NCI-H1694 treated with DMSO at 0.1 percent for 48 hours (cell line): ENCODE measurements at regions not wholly inside any gene's neighbourhood (a gene's known extent, or its start where the extent isn't known, plus 50 kb on each side); places are given as distances from the start of the nearest gene placed in this dataset.

Experiments
- DNase-seq: peaks from one replicate; lab custom pipeline; 2025; lab: John Stamatoyannopoulos, UW

DNA sequence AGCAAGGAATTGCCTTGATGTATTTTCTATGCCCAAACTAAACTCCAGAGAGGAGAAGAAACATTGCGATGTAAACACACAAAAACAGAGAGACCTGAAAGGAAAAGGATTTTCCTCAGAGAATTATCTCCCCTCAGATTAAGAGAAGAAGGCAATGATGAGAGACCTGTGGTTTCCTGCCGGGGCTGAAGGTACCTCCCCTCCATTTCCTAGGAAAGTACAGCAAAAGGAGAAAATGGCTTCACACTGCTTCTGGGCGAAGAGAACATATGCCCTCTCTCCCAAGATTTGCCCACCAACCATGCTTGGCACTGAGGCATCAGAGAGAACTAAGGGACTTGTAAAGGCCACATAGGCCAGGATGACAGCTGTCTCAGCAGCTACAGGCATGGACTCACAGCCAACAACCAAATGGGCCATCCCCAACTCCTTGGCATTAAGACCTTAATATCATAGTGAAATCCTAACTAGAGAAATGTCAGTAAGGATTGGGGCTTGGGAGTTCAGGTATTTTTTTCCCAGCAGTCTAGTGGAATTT, 523.0 kb downstream of the PTPRC start:
- no peak for DNase-seq

DNA sequence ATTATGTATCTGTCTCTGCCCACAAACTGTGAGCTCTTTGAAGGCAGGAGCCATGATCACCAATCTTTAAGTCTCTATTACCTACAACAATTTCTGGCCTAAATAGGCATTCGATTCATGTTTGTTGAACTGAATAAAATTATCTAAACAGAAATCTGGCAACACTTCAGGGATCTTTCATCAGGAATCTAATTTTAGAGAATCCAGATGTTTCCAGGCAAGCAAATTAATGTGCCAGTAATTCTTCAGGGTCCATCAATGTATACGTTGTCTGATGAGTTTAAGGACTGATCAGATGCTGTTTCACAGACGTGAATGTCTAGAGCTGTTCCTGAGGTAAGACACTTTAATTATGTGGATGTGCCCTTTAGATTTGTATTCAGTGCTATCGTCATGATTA, 524.4 kb downstream of the PTPRC start:
- no peak for DNase-seq

DNA sequence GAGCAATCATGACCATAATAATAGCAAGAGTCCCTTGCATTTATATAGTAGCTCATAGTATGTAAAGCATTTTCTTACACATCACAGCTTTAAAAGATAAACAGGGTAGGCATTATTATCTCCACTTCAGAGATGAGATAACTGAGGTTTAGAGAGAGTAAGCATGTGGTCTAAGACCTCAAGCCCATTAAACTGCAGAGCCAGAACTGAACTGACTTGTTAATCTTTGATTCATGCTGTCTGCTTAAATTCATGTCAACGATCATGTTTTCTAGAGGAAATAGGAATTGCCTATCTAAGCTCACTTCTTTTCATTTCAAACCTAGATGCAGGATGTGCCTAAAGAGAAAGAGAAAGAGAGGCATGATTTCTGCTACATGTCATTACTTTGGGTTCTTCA, 524.8 kb downstream of the PTPRC start:
- no peak for DNase-seq

DNA sequence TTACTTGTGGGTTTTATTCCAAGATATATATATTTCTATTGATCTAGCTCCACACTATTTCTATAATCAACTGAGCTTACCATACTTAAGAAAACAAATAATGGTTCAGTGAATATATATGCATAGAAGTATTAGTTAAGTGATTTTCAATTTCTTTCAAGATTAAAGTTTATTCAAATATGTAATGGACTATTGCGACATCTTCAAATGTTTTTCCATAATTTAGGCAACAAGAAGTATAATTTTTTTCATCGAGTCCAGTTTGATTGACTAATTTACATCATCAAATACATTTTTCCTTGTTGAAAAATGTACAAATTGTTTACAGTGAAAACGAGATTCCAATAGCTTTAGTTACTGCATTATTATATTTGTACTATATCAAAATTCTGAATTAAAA, 528.6 kb downstream of the PTPRC start:
- DNase-seq, result no peak

DNA sequence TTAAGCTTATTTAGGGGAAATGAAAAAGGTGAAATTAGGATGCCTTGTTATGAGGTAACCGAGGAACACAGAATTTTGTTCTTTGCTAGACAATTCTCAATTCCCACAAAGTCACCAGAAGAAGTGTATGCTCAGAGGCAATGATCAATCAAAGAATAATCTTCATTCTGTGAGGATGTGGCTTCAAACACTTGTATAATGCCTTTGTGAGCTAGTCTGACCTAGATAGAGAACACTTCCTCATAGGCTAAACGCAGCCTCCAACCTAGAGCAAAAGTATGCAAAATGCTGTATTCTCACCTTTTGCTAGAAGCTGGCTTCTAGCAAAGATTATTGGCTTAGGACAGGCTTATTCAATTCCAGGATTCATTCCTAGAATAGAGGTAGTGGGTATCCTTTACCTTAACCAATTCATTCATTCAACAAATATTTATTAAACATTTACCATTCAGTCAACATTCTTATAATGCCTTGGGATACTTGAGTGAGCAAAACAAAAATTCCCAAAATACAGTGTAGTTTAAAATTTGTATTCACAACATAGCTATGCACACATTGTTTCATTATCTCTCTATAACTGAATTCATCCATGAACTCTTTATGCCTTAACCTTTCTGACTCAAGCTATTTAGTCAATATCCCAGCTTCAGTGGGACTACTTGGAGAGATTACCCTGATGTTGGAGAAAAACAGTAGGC, 530.2 kb downstream of the PTPRC start:
- no peak for DNase-seq

DNA sequence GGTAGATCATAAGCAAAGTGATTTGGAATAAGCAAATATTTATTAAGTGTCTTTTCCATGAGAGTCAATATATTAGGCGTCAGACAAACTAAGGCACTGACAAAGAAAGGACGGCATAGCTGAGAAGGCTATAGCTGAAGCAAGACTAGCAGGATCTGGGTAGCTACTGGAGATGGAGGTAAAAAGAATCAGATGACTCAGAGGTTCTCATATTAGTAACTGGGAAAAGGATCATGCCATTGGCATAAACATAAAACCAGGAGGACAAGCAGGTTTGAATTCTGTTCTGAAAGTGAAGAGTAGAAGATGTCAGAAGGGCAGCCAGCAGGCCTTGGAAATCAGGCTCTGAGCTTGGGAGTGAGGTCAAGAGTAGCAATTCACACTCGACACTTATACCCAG, 531.9 kb downstream of the PTPRC start:
- no peak for DNase-seq

DNA sequence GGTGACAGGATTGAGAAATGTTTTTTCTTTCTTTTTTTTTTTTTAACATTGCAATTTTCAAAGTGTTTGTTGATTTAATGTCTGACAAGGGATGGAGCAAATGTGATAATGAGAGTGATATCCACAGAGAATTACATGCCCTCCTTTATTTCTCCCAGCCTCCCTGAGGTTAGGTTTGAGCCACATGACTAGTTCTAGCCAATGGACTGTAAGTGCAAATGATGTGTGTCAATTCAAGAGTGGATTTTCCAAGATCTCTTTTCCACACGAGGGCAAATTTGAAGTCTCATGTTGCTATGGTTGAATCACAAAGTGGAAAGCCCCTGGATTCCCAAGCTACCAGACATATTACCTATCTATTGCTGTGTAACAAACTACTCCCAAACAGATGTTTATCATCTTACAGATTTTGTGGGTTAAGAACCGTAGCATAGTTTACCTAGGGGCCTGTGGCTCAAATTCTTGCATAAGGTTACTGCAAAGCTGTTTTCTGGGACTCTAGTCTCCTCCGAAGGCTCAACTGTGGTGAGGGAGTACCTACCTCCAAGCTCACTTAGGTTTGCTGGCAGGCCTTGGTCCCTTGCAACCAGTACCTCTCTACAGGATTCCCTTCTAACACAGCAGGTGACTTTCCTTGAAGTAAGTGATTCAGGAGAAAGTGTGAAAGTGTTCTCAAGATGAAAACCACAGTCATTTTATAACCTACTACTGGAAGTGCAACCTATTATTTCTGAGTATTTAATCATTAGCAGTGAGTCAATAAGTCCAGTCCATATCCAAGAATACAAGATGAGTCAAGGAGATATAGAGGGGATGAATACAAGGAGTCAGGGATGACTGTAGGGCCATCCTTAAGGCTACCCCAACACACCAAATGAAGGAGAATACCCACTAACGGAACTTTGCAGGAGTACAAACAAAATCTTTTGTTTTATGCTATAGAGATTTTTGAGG, 533.6 kb downstream of the PTPRC start:
- no peak for DNase-seq

DNA sequence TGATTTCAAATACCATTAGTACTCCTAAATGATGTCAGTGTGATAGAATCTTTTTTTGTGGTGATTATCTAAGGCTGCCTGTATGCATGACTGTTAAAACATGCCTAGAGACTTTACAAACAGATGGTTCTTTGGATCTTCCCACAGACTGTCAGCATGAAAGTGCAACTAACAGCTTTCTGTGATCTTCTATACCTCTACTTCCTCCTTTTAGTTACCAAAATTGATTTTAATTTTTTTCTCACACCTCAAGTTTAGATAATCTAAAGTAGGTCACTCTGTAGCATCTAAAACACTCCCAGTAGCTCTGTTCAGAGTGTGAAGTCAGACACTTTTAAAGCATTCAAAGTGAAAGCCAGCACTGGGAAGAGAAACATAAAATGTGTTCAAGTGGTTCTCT, 534.5 kb downstream of the PTPRC start:
- no peak for DNase-seq

DNA sequence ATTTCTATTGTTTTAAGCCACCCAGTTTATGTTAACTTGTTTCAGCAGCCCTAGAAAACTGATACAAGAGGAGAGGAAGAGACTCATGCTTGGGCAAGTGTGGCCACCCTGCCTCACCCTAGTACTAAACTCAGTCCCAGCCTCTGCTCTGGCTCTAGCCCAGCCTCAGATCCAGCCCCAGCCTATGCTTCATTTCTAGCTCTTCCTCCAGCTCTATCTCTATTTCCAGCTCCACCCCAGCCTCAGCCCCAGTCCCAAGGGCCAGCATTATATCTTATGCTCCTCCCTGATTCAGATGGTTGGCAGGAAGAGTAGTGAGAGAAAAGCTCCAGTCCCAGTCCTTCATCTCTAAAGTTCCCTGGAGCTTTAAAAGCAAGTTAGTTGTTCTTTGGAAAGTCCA, 535.5 kb downstream of the PTPRC start:
- no peak for DNase-seq

DNA sequence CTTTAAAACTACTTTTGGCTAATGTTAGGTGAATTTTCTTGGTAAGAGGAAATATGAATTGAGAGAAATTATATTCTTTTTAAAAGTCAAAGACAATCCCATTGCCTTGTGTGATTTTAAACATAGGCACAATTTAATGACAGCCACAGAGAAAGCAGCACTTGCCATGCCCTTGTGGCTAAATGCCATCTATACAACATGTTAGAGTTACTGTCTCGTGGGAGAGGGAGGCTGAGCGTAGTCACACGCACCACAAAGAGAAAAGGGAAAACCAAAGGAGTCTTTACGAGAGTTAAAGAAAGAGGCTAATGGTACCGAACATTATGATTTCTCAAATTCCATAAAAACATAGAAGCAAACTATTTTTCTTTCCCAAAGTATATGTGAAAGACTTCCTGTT, 537.9 kb downstream of the PTPRC start:
- no peak for DNase-seq

DNA sequence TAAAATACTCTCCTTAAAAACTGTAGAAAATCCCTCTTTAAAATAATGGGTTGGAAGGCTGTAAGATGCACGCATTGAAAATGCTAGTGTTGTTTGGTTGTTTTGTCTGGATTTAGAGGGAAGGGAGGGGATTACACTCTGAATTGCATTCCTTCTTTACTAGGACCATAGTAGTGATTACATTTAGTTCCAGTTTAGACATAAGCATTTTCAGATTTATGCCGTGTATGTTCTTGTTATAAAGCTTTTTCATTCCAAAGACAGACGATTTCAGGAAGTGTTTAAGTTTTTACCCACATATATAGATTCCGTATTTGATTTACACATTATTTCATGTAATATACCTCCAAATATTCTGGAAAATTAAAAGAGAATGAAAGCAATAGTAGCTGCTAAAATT, 538.4 kb downstream of the PTPRC start:
- DNase-seq, result no peak

DNA sequence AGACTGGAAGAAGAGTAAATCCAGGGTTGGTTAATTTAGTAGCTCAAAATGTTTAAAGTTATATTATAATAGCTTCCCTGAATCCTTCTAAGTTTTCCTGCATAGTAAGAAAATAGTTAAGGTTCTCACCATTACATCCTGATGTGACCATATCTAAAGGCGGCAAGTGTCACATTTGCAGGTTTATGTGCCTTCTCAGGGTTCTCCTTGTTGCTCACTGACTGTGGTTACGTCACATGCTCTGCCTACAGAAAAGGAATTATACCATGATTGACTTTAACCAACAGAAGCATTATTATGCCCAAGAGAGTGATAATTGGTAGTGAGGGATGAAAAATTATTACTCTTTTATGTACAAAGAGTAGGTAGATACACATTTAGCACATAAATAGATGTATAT, 539.8 kb downstream of the PTPRC start:
- no peak for DNase-seq

DNA sequence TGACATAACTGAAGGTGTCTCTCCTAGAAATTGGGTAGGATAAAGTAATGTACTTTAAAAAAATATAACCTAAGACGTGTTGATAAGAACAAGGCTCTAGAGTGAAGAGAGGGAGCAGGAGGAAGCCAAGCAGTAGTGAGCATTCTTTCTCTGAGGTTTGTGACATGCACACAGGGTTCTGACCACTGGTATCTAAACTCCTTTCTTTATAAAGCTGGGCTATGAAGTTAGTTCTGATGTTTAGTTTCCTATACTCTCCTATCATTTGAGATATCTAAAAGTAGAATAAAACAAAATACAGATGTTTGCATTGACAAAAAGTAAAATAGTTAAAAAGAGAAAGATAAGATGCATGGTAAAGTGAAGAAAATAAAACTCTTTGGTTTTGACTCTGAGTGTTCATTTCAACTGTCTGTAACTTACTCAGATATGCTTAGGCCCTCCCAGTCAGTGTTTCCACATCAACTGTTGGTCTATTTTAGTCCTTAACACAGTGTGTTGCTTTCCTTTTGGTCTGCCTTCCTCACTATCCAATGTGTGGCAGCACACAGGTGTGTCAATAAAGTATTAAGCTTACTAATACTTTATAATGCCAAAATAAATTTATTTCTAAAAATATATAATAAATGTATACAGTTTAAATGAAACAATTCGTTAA, 543.5 kb downstream of the PTPRC start:
- DNase-seq, result no peak

DNA sequence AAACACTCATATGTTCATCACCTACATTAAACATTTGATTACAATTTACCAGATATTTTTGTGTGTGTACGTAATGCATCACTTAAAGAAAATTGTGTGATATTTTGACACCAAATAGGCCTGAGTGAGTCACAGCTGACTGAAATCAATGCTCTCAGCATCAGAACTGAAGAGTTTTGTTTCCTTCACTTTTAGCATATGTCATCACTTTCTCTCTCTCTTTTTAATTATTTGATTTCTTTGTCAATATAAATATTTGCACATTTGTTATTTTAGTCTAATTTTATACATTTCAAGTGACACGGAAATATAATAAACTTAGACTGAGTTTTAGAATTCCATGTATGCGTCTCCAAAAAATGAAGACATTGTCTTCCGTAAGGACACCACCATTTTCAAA, 545.3 kb downstream of the PTPRC start:
- DNase-seq, result no peak

DNA sequence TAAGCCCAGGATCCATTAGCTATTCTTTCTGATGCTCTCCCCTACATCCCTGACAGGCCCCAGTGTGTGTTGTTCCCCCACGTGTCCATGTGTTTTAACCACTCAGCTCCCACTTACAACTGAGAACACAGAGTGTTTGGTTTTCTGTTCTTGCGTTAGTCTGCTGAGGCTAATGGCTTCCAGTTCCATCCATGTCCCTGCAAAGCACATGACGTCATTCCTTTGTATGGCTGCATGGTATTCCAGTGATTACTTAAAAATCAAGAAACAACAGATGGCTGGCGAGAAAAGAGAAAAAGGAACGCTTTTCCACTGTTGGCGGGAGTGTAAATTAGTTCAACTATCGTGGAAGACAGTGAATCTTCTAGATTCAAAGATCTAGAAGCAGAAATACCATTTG, 556.0 kb downstream of the PTPRC start:
- no peak for DNase-seq

DNA sequence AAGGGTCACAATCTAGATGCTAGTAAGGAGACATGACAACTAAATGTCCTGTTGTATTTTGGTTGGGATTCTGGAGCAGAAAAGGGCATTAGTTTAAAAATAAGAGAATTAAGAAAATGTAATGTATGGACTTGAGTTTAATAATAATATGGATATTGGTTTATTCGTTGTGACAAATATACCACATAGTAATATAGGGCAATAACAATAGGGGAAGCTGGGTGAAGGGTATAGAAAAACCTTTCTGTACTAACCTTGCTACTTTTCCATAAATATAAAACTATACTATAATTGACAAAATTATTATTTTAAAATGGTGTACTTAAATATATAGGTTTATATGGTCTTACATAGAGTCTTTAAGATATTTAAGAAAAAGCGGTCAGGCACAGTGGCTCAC, 558.9 kb downstream of the PTPRC start:
- no peak for DNase-seq

DNA sequence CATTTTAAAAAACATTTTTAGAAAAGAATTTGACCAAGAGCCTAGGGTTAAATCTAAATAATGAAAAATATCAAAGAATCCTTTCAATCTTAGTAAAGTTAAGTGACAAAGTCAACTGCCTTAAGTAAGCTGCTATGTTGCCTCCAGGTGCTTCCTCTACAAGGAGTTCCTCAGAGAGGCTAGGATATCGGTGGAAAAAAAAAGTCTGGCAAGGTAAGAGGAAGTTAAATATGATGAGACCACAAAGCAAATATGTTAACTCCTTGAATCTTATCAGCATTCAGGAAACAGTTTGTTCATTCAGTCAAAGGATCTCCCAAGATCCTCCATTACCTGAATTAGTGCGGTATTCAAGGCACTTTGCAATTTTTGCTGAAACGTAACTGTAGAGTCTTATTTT, 563.5 kb downstream of the PTPRC start:
- DNase-seq, result no peak

DNA sequence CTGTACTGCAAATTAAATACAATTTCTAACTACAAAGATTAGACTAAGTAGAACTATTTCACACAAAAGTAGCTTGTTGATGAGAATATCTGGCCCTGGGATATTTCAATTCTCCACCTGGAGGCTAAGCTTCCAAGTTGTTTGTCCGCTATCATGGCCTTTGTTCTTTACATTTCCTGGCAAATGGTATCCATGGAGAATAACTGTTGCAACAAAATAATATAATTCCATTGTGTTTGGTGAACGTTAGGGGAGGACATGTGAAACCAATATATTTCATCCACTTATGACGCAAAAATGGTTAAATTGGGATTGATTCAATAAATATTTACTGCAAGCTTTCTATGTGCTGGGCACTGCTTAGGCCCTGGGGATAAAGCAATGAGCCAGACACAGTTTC, 565.4 kb downstream of the PTPRC start:
- no peak for DNase-seq

DNA sequence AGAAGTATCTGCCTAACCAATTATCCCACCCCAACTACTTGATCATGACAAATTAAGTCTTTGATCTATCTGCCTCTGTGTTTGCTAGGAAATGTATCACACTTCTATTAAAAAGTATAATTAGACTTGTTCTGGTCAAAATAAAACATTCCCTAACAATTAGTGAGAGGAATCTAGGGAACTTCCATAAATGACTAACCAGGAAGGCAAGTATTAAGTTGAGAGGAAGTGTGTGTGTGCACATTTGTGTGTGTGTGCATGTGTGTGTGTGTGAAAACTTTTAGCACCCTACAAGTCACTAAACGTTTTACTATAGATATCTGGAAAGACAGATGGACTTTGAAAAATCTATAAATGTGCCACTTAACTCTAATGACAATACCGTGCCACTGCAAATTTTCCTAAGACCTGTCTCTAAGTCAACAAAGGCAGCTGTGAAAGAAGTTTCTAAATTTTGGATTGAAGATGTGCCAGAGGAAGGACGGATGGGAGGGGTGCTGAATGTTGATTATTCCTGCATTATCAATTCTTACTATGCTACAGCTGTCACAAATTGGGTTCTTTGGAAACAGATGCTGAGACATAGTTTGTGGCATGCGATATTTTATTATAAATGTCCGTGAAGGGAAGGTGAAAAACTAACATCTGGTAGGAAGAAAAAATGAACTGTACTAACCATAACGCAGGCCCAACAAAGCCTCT, 567.1 kb downstream of the PTPRC start:
- no peak for DNase-seq

DNA sequence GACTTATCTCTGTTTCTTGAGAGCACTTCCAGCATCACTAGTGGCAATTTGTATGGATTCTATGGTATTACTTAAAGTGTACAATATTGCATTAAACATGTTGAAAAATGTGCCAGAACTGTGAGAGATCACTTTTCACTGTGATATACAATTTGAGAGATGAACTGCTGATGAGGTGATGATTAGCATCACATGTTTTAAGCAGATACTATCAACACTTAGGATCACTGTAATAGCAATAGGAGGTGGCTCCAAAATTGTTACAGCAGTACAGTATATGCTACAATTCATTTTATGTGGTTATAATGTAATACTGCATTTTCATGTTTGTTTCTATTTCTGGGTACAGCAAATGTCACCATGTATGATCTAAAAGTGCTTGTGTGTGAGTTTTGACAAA, 570.0 kb downstream of the PTPRC start:
- no peak for DNase-seq

DNA sequence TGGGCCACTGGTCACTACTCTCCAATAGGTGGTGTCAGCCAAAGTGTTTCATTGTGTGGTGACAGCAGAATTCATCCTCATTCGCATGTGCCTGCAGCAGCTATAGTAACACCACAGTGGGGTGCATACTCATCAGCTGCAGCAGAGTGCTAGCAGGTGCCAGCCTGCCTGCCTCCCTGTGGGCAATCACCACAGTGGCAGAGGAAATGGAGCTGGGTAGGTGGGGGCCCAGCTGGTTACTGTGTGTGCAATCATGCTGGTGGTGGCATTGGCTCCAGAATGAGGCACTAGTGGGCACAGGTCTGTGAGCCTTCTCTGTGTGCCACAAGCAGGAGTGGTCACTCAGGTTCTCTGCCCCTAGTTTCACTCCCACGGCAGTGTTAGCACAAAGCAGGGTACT, 579.2 kb downstream of the PTPRC start:
- DNase-seq, result no peak

DNA sequence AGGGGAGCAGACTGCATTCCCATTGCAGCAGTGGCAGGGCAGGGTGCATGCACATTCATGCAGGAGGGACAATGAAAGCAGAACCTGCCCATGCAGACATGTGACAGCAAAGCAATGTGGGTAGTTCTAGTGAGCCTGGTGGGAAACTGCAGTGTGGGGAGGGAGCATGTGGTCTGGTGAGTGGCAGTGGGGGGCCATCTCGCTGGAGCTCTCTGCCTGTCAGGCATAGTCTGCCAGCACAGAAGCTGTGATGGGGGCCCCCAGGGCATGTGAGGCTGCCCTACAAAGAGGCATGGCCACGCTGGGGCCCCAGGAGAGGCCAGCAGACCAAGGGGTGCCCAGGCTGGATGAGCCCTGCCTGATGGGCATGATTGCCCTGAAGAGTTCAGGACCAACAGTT, 579.7 kb downstream of the PTPRC start:
- no peak for DNase-seq
